ENCODE measurements at regions not wholly inside any gene's neighbourhood (a gene's known extent, or its start where the extent isn't known, plus 50 kb on each side); places are given as distances from the start of the nearest gene placed in this dataset.

GRCh38 chr20:48421547-48421946 is 406.3 kb downstream of the PREX1 start:
- Histone ChIP-seq H3K27me3 (peaks cover 0 to 13% of the 10 kb centered on the region in 2 donors), H3K9me3 (no peaks in the 10 kb centered on the region), H3K36me3 (no peaks in the 10 kb centered on the region), H3K4me3 (no peak overlapping the region), H3K27ac (no peak overlapping the region), H3K4me1 (no peaks in the 10 kb centered on the region)
- TF ChIP-seq CTCF (IDR thresholded peaks at IDR 0.05): no peak
- no peak for DNase-seq
- intact Hi-C loops (cut with DNase I; ENCODE audit: low total_unique reads): no loop called here

- H3K36me3 ChIP-seq: no peaks in the 10 kb centered on the region
- H3K9me3 ChIP-seq: no peaks in the 10 kb centered on the region
- no peaks in the 10 kb centered on the region for H3K4me1 ChIP-seq
- TF ChIP-seq CTCF (IDR thresholded peaks at IDR 0.05): no peak
- intact Hi-C loops (cut with DNase I; ENCODE audit: low total_unique reads): no loop called here
- no peak for DNase-seq
- peaks cover 0 to 7% of the 10 kb centered on the region in 2 donors for H3K27me3 ChIP-seq
- no peak overlapping the region for H3K4me3 ChIP-seq
- no peak overlapping the region for H3K27ac ChIP-seq
These were observed 407.6 kb downstream of the PREX1 start for GRCh38 chr20:48420176-48420575.

DNA sequence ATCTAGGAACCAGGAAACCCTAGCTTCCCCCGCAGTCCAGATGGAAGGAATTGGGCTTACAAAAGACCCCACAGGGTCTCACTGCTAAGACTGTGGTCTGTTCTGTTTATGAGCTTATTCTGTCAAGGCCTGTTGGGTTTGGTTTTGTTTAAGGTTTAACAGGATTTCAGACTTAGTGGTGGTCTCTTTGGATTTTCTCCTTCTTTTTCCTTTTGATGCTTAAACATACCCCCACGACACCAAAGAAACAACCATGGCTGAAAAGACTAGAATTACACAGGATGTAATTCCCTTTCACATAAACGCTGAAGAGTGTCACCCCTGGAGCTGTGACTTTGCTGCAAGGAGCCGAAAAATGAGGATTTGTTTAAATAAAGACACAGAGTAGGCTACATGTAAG is 408.6 kb downstream of the PREX1 start:
- Histone ChIP-seq H3K9me3 (no peaks in the 10 kb centered on the region), H3K4me1 (no peaks in the 10 kb centered on the region), H3K4me3 (no peak overlapping the region), H3K27ac (no peak overlapping the region), H3K36me3 (no peaks in the 10 kb centered on the region), H3K27me3 (peaks cover 0 to 7% of the 10 kb centered on the region in 2 donors)
- intact Hi-C loops (cut with DNase I; ENCODE audit: low total_unique reads): no loop called here
- TF ChIP-seq CTCF (IDR thresholded peaks at IDR 0.05): no peak
- DNase-seq: no peak

DNA sequence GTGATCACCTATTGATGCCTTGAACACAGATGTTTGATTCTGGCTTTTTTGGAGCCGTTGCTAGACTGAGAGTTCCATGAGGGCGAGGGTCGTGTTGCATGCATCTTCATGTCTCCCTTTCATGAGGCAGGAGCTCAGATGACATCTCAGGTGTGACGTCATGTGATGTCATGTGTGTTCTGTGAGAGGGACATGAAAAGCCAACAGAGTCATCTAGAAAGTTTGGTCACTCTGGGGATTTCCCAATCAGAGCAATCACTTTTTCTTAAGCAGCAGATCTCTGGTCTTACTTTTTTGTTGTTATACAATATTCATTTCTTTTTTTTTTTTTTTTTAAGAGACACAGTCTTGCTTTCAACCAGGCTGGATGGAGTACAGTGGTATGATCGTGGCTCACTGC is 411.8 kb downstream of the PREX1 start:
- TF ChIP-seq CTCF (IDR thresholded peaks at IDR 0.05): no peak

DNA sequence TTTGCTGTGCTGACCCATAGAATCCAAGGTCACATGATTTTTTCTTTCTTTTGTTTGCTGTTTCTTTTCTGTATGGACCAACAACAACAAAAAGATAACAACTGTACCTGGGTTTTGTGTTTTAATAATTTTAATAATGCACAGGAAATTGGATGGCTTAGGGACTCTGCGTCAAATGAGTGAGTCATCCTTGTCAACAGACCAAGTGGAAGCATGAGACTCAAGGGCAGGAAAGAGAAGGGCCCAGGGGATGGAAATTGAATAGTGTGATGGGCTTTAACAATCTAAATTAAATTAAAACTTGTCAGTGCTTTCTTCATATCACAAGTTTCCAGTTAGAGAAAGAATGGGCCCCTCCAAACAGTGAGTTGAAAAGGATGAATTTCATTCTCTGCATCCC is 413.0 kb downstream of the PREX1 start:
- TF ChIP-seq CTCF (IDR thresholded peaks at IDR 0.05): no peak
- H3K4me1 ChIP-seq: no peaks in the 10 kb centered on the region
- H3K36me3 ChIP-seq: no peaks in the 10 kb centered on the region
- no peak overlapping the region for H3K4me3 ChIP-seq
- no peak for DNase-seq
- H3K9me3 ChIP-seq: no peaks in the 10 kb centered on the region
- intact Hi-C loops (cut with DNase I; ENCODE audit: low total_unique reads): no loop called here
- peaks cover 0 to 9% of the 10 kb centered on the region in 2 donors for H3K27me3 ChIP-seq
- H3K27ac ChIP-seq: no peak overlapping the region

More for the DNA sequence above, 411.8 kb downstream of the PREX1 start:
- Histone ChIP-seq H3K27ac (no peak overlapping the region), H3K9me3 (no peaks in the 10 kb centered on the region), H3K27me3 (peaks cover 0 to 9% of the 10 kb centered on the region in 2 donors), H3K4me1 (no peaks in the 10 kb centered on the region), H3K36me3 (no peaks in the 10 kb centered on the region), H3K4me3 (no peak overlapping the region)
- intact Hi-C loops (cut with DNase I; ENCODE audit: low total_unique reads): no loop called here
- no peak for DNase-seq

DNA sequence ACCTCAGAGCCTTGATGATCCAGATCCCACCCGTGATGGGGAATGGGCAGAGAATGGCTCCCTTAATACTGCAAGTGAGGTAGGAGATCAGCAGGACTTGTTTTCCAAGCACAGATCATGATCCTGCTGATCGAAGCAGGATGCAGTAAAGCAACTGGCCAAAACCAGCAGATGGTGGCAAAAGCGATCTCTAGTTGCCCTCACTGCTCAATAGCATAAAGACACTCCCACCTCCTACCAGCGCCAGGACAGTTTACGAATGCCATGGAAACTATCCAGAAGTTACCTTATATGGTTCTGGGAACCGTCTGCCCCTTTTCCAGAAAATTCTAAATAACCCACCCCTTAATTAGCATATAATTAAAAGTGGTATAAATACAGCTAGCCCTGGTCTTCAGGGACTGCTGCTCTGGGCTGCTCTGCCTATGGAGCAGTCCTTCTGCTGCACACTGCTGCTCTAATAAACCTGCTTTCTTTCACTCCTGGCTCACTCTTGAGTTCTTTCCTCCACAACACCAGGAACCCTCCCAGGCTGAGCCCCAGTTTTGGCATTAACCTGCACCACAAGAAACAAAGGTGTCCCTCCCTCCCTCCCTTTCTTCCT is 415.8 kb downstream of the PREX1 start:
- no peak overlapping the region for H3K27ac ChIP-seq
- intact Hi-C loops (cut with DNase I; ENCODE audit: low total_unique reads): no loop called here
- H3K4me3 ChIP-seq: no peak overlapping the region
- H3K9me3 ChIP-seq: no peaks in the 10 kb centered on the region
- H3K36me3 ChIP-seq: no peaks in the 10 kb centered on the region
- no peak for TF ChIP-seq CTCF (IDR thresholded peaks at IDR 0.05)
- DNase-seq: no peak
- H3K27me3 ChIP-seq: peaks cover 0 to 23% of the 10 kb centered on the region in 2 donors
- H3K4me1 ChIP-seq: no peaks in the 10 kb centered on the region
